ENCODE measurements at regions not wholly inside any gene's neighbourhood (a gene's known extent, or its start where the extent isn't known, plus 50 kb on each side); places are given as distances from the start of the nearest gene placed in this dataset.
"Not testable (repeated sequence)": the region's sequence is repeated elsewhere in the genome, so short reads cannot be mapped to it uniquely, and the experiment has no call there.

DNA sequence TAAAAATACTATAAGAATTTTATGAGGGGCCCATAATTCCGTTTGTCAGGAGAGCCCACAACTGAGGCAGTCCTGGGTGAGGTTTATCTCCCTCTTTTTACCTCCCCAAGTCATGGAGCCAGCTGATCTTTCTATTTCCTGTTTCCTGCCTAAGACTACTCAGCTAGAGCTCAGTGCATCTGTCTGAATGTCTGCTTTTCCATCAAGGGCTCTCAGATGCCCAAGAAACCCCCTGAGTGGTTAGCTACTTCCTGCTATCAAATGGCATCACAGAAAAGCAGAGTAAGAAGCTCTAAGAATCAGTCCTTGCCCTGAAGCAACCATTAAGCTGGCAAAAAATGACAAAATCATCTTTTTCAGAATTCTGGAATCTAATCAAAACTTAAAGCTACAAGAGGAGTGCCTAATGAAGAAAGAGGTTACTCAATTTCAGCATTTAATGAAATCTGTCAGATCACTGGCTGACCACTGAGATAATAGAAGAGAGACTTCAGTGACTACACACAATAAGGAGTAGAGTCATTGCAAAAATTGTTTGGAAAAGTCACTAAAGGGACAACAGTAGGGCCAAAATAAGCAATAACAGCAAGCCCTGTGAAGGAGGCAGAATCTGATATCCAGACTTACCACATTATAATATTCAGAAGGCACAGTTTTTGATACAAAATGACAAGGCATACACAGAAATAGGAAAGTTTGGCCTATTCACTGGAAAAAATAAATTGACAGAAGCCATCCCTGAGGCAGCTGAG, 150.1 kb downstream of the CYB561 start:
- H3K9me3 ChIP-seq, result no peaks in the 10 kb centered on the region
- H3K36me3 ChIP-seq, result no peaks in the 10 kb centered on the region
- no peak overlapping the region for H3K4me3 ChIP-seq (ENCODE audit: low read depth in 1 of 2, low read length in 1 of 2)
- TF ChIP-seq, protein P1, sequence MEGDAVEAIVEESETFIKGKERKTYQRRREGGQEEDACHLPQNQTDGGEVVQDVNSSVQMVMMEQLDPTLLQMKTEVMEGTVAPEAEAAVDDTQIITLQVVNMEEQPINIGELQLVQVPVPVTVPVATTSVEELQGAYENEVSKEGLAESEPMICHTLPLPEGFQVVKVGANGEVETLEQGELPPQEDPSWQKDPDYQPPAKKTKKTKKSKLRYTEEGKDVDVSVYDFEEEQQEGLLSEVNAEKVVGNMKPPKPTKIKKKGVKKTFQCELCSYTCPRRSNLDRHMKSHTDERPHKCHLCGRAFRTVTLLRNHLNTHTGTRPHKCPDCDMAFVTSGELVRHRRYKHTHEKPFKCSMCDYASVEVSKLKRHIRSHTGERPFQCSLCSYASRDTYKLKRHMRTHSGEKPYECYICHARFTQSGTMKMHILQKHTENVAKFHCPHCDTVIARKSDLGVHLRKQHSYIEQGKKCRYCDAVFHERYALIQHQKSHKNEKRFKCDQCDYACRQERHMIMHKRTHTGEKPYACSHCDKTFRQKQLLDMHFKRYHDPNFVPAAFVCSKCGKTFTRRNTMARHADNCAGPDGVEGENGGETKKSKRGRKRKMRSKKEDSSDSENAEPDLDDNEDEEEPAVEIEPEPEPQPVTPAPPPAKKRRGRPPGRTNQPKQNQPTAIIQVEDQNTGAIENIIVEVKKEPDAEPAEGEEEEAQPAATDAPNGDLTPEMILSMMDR (IDR thresholded peaks at IDR 0.05), result no peak
- no peak overlapping the region for H3K27ac ChIP-seq
- H3K4me1 ChIP-seq (ENCODE audit: control insufficient read depth in 1 of 2, insufficient read depth in 1 of 2, low read depth in 1 of 2, low read length in 1 of 2), result no peaks in the 10 kb centered on the region
- H3K27me3 ChIP-seq, result no peaks in the 10 kb centered on the region

DNA sequence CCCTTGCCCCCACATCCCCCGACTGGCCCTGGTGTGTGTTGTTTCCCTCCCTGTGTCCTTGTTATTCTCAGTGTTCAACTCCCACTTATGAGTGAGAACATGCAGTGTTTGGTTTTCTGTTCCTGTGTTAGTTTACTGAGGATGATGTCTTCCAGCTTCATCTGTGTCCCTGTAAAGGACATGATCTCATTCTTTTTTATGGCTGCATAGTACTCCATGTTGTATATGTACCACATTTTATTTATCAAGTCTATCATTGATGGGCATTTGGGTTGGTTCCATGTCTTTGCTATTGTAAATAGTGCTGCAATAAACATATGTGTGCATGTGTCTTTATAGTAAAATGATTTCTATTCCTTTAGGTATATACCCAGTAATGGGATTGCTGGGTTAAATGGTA, 147.2 kb downstream of the CYB561 start:
- H3K27ac ChIP-seq; H3K27me3 ChIP-seq; H3K4me3 ChIP-seq (ENCODE audit: low read depth in 1 of 2, low read length in 1 of 2); H3K4me1 ChIP-seq (ENCODE audit: control insufficient read depth in 1 of 2, insufficient read depth in 1 of 2, low read depth in 1 of 2, low read length in 1 of 2); H3K36me3 ChIP-seq; H3K9me3 ChIP-seq: not testable (repeated sequence)

DNA sequence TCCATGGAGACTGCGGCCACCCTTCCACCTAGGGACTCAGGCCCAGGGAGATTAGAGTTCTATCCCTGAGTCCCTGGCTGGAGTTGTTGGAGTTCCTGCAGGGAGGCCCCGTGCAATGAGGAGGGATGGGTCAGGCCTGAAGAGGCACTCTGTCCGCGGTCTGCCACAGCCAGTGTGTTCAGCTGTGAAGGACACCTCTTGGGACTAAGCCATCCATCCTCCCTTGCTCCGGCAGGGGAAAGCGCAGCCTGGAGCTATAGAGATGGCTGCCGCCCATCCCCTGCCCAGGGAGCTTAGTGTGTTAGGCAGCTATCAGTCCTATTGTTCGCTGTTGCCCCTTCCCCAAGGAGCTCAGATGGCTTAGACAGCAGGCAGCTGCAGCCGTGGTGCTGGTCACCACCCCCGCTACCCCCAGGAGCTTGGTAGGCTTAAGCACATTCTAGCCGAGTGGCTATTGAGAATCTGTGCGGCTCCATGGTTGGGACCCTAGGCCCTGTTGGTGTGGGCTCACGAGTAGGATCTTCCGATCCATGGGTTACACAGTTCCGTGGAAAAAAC, 141.3 kb downstream of the CYB561 start:
- Histone ChIP-seq H3K27ac (no peak overlapping the region), H3K27me3 (no peaks in the 10 kb centered on the region), H3K4me3 (ENCODE audit: low read depth in 1 of 2, low read length in 1 of 2) (no peak overlapping the region), H3K36me3 (no peaks in the 10 kb centered on the region), H3K9me3 (no peaks in the 10 kb centered on the region), H3K4me1 (ENCODE audit: control insufficient read depth in 1 of 2, insufficient read depth in 1 of 2, low read depth in 1 of 2, low read length in 1 of 2) (no peaks in the 10 kb centered on the region)
- TF ChIP-seq, protein P1 (IDR thresholded peaks at IDR 0.05), result no peak

DNA sequence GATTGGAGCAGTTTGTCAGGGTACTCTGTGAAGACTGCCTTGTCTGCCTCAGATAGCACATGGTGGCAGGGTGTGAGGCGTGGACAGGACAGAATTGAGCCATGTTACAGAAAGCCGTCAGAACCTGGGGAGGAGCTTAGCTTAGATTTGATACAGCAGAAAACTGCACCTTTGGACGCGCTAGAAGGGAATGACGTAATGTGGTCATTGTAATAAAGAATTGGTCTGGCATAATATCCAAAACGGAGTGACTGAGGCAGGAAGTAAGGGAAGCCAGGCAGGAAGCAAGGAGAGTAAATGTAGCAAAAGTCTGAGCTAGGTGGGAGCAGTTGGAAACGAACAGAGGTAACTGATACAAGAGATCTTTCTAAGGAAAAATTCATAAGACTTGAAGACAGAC, 140.2 kb downstream of the CYB561 start:
- H3K4me1 ChIP-seq (ENCODE audit: control insufficient read depth in 1 of 2, insufficient read depth in 1 of 2, low read depth in 1 of 2, low read length in 1 of 2), result no peaks in the 10 kb centered on the region
- no peaks in the 10 kb centered on the region for H3K27me3 ChIP-seq
- no peak overlapping the region for H3K27ac ChIP-seq
- H3K4me3 ChIP-seq (ENCODE audit: low read depth in 1 of 2, low read length in 1 of 2), result no peak overlapping the region
- TF ChIP-seq, protein P1 (IDR thresholded peaks at IDR 0.05), result no peak
- no peaks in the 10 kb centered on the region for H3K36me3 ChIP-seq
- no peaks in the 10 kb centered on the region for H3K9me3 ChIP-seq

DNA sequence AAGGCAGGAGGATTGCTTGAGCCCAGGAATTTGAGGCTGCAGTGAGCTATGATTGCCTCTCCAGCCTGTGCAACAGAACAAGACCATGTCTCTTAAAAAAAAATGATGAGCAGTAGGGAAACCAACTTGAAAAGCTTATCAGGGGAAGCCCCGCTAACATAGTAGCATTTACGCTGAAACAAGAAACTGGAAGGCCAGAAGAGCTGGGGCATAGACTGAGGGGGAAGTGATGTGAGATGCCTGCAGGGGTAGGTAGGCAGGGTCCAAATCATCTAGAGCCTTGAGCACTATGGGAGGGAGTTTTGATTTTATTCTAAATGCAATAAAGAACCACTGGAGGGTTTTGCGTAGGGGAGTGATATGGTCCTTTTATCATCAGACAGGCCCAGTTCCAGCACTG, 139.3 kb downstream of the CYB561 start:
- H3K9me3 ChIP-seq, result no peaks in the 10 kb centered on the region
- no peak overlapping the region for H3K4me3 ChIP-seq (ENCODE audit: low read depth in 1 of 2, low read length in 1 of 2)
- no peak overlapping the region for H3K27ac ChIP-seq
- H3K27me3 ChIP-seq, result no peaks in the 10 kb centered on the region
- no peaks in the 10 kb centered on the region for H3K4me1 ChIP-seq (ENCODE audit: control insufficient read depth in 1 of 2, insufficient read depth in 1 of 2, low read depth in 1 of 2, low read length in 1 of 2)
- no peaks in the 10 kb centered on the region for H3K36me3 ChIP-seq
- TF ChIP-seq, protein P1 (IDR thresholded peaks at IDR 0.05), result no peak

DNA sequence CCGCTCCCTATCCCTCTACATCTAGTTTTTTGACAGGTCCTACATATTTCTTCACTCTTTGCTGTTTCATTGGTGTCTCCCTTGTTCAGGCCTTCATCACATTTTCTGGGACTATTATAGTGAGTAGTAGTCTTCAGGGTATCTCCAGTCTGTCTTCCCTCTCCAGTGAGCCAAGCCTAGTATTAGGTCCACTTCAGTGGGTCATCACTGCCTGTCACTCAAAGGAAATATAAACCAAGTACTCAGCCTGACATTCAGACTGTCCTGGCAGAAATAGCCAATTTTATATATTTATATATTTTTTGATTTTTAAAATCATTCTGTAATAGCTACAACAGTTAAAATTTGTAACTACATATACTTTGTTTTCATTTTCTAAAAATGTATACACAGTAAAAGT, 137.8 kb downstream of the CYB561 start:
- TF ChIP-seq, protein P1 (IDR thresholded peaks at IDR 0.05), result no peak
- Histone ChIP-seq H3K27me3 (no peaks in the 10 kb centered on the region), H3K4me3 (ENCODE audit: low read depth in 1 of 2, low read length in 1 of 2) (no peak overlapping the region), H3K9me3 (no peaks in the 10 kb centered on the region), H3K36me3 (no peaks in the 10 kb centered on the region), H3K27ac (no peak overlapping the region), H3K4me1 (ENCODE audit: control insufficient read depth in 1 of 2, insufficient read depth in 1 of 2, low read depth in 1 of 2, low read length in 1 of 2) (no peaks in the 10 kb centered on the region)

Data from neutrophil (primary cell).